ENCODE measurements at regions not wholly inside any gene's neighbourhood (a gene's known extent, or its start where the extent isn't known, plus 50 kb on each side); places are given as distances from the start of the nearest gene placed in this dataset.

GRCh38 chr2:201972621-201973255 is 60.9 kb upstream of the FZD7 start:
- TF ChIP-seq CTCF (conservative IDR thresholded peaks at IDR 0.05 in 1 of 2, IDR thresholded peaks at IDR 0.05 in 1 of 2; ENCODE audit: extremely low read depth in 1 of 2, insufficient read depth in 1 of 2, low read depth in 1 of 2, low read length in 2 of 2) (no peak), EZH2 (IDR thresholded peaks at IDR 0.05; ENCODE audit: borderline replicate concordance, low read length) (no peak)
